ENCODE measurements at regions not wholly inside any gene's neighbourhood (a gene's known extent, or its start where the extent isn't known, plus 50 kb on each side); places are given as distances from the start of the nearest gene placed in this dataset.

GRCh38 chr13:105547851-105548250, 987.6 kb downstream of the EFNB2 start:
- no peak for TF ChIP-seq POLR2A (IDR thresholded peaks at IDR 0.05; ENCODE audit: low read depth, low read length)
- no peak for TF ChIP-seq POLR2AphosphoS5 (IDR thresholded peaks at IDR 0.05; ENCODE audit: low read depth, low read length)

Measured in GM12891 (cell line).